ENCODE measurements at regions not wholly inside any gene's neighbourhood (a gene's known extent, or its start where the extent isn't known, plus 50 kb on each side); places are given as distances from the start of the nearest gene placed in this dataset.

- TF ChIP-seq ZNF354C (tag by site-specific recombination; IDR thresholded peaks at IDR 0.05; ENCODE audit: borderline replicate concordance, low read depth) (no peak), ZXDB (tag by site-specific recombination; IDR thresholded peaks at IDR 0.05) (no peak), ZBTB26 (tag by site-specific recombination; optimal IDR thresholded peaks at IDR 0.05) (no peak), KLF8 (tag by site-specific recombination; IDR thresholded peaks at IDR 0.05) (no peak), ZNF248 (tag by site-specific recombination; IDR thresholded peaks at IDR 0.05) (no peak), REPIN1 (tag by site-specific recombination; IDR thresholded peaks at IDR 0.05; ENCODE audit: low read depth) (no peak), BCL11A (tag by site-specific recombination; IDR thresholded peaks at IDR 0.05; ENCODE audit: low read depth) (no peak), ZNF501 (tag by site-specific recombination; IDR thresholded peaks at IDR 0.05) (no peak), ZNF510 (tag by site-specific recombination; IDR thresholded peaks at IDR 0.05; ENCODE audit: insufficient replicate concordance) (no peak), ZNF555 (tag by site-specific recombination; conservative IDR thresholded peaks at IDR 0.05) (no peak)
- TF ChIP-seq, protein P1, sequence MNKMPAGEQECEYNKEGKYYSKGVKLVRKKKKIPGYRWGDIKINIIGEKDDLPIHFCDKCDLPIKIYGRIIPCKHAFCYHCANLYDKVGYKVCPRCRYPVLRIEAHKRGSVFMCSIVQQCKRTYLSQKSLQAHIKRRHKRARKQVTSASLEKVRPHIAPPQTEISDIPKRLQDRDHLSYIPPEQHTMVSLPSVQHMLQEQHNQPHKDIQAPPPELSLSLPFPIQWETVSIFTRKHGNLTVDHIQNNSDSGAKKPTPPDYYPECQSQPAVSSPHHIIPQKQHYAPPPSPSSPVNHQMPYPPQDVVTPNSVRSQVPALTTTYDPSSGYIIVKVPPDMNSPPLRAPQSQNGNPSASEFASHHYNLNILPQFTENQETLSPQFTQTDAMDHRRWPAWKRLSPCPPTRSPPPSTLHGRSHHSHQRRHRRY (tag by site-specific recombination; IDR thresholded peaks at IDR 0.05), result no peak
Observed at GRCh38 chr9:26324786-26325443, 567.7 kb downstream of the CAAP1 start (continued).

GRCh38 chr9:26321935-26322334 is 570.7 kb downstream of the CAAP1 start:
- Histone ChIP-seq H3K9me3 (ENCODE audit: control insufficient read depth, insufficient read depth, low read depth, low read length) (no peaks in the 10 kb centered on the region), H3K4me1 (ENCODE audit: control insufficient read depth, insufficient read depth, low read length) (no peaks in the 10 kb centered on the region), H3K4me3 (ENCODE audit: low read depth, low read length) (no peak overlapping the region), H3K27ac (ENCODE audit: extremely low read depth, low read depth, low read length) (no peak overlapping the region), H3K36me3 (ENCODE audit: control insufficient read depth in 2 of 2, insufficient read depth in 1 of 2, low read length in 2 of 2) (no peaks in the 10 kb centered on the region)
- CTCF ChIA-PET, result no interaction called here
- POLR2A ChIA-PET, result no interaction called here
- TF ChIP-seq ZNF76 (tag by site-specific recombination; IDR thresholded peaks at IDR 0.05; ENCODE audit: borderline replicate concordance, low read depth), result no peak

GRCh38 chr9:26319859-26320258 is 572.7 kb downstream of the CAAP1 start:
- ChIA-PET CTCF (no interaction called here), POLR2A (no interaction called here)
- Histone ChIP-seq H3K9me3 (ENCODE audit: control insufficient read depth, insufficient read depth, low read depth, low read length) (no peaks in the 10 kb centered on the region), H3K4me3 (ENCODE audit: low read depth, low read length) (no peak overlapping the region), H3K36me3 (ENCODE audit: control insufficient read depth in 2 of 2, insufficient read depth in 1 of 2, low read length in 2 of 2) (no peaks in the 10 kb centered on the region), H3K4me1 (ENCODE audit: control insufficient read depth, insufficient read depth, low read length) (no peaks in the 10 kb centered on the region), H3K27ac (ENCODE audit: extremely low read depth, low read depth, low read length) (no peak overlapping the region)
- TF ChIP-seq ZFP69B (tag by site-specific recombination; IDR thresholded peaks at IDR 0.05) (no peak), GFI1B (tag by site-specific recombination; IDR thresholded peaks at IDR 0.05) (no peak), ZSCAN18 (tag by site-specific recombination; IDR thresholded peaks at IDR 0.05) (no peak), ZNF837 (tag by site-specific recombination; IDR thresholded peaks at IDR 0.05) (no peak), ZNF561 (tag by site-specific recombination; IDR thresholded peaks at IDR 0.05; ENCODE audit: borderline replicate concordance) (no peak), ZNF560 (tag by site-specific recombination; IDR thresholded peaks at IDR 0.05; ENCODE audit: borderline replicate concordance) (no peak), OVOL3 (tag by site-specific recombination; IDR thresholded peaks at IDR 0.05) (no peak), ZNF138 (tag by site-specific recombination; IDR thresholded peaks at IDR 0.05; ENCODE audit: borderline replicate concordance) (no peak), ZNF585B (tag by site-specific recombination; IDR thresholded peaks at IDR 0.05) (no peak), ZNF510 (tag by site-specific recombination; IDR thresholded peaks at IDR 0.05; ENCODE audit: insufficient replicate concordance) (no peak)

Data from HEK293 (cell line).